Upper lobe of left lung (tissue), 4 donors: ENCODE measurements at regions not wholly inside any gene's neighbourhood (a gene's known extent, or its start where the extent isn't known, plus 50 kb on each side); places are given as distances from the start of the nearest gene placed in this dataset.

Experiments used
- POLR2AphosphoS5 ChIP-seq, 2 donors: sonication (generic); formaldehyde crosslinking; IDR thresholded peaks; one replicate each; pipeline ENCODE4 v1.5.1; 2017; ENCODE audit warnings: antibody characterized with exemption in 2 of 2
- TF ChIP-seq, protein P1 (sequence below), 6 experiments: fragments of 450-650 bp in 4 of 6; fragments of 200-600 bp in 2 of 6; sonication (generic) in 2 of 6; IDR thresholded peaks; one replicate each; pipeline ENCODE4 v1.5.1; 2016 to 2019; ENCODE audit warnings: antibody characterized with exemption in 6 of 6

DNA sequence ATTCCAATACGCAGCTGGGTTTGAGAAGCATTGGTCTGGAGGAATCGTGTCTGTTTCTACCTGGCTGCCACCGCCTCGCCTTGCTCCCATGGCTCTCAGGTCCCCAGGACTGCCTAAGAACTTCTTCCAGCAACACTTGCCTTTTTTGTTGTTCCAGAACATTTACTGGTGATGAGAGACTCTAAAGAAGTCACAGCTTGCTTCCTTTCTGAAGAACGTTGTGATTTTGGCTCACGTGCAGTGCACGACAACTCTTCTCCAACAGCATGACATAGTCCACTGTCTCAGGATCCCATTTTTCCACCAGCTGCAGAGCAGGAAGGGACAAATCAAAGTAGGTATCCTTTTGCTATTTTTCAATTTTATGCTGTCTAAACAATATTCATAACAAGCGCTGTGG lies 940.9 kb downstream of the SLC4A3 start:
- TF ChIP-seq, protein P1, sequence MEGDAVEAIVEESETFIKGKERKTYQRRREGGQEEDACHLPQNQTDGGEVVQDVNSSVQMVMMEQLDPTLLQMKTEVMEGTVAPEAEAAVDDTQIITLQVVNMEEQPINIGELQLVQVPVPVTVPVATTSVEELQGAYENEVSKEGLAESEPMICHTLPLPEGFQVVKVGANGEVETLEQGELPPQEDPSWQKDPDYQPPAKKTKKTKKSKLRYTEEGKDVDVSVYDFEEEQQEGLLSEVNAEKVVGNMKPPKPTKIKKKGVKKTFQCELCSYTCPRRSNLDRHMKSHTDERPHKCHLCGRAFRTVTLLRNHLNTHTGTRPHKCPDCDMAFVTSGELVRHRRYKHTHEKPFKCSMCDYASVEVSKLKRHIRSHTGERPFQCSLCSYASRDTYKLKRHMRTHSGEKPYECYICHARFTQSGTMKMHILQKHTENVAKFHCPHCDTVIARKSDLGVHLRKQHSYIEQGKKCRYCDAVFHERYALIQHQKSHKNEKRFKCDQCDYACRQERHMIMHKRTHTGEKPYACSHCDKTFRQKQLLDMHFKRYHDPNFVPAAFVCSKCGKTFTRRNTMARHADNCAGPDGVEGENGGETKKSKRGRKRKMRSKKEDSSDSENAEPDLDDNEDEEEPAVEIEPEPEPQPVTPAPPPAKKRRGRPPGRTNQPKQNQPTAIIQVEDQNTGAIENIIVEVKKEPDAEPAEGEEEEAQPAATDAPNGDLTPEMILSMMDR (IDR thresholded peaks at IDR 0.05): no peak
- no peak for TF ChIP-seq POLR2AphosphoS5 (IDR thresholded peaks at IDR 0.05)
